ENCODE measurements at regions not wholly inside any gene's neighbourhood (a gene's known extent, or its start where the extent isn't known, plus 50 kb on each side); places are given as distances from the start of the nearest gene placed in this dataset.
"Not testable (repeated sequence)": the region's sequence is repeated elsewhere in the genome, so short reads cannot be mapped to it uniquely, and the experiment has no call there.

DNA sequence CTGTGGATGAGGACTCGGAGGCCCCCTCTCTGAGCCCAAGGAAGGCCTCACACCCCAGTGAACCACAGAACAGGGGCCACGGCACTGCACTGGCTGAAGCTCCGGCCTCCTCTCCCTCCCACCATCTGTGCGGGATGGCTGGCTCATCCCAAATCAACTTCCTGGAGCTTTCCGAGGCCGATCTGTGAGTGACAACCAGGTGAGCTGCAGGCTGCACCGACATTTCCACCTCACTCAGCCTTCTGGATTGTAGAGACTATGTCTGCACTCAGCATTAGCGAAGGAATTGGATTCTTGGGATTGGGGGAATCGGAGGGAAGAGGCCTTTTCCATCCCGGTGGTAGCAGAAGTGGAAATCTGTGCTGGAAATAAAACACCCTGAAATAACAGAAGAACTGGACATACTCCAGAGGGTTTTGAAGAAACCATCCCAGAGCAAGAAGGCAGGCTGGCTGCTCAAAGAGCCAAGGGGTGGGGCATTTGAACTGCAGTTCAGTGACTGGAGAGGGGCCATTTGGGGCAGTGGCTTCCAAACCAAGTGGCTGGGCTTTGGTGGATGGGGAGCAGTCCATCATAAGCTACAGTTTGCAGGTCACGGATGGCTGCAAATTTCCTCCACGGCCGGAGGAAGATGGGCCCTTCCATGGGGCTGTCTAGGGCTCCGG, 118.5 kb downstream of the NPIPB11 start:
- TF ChIP-seq, protein P1, sequence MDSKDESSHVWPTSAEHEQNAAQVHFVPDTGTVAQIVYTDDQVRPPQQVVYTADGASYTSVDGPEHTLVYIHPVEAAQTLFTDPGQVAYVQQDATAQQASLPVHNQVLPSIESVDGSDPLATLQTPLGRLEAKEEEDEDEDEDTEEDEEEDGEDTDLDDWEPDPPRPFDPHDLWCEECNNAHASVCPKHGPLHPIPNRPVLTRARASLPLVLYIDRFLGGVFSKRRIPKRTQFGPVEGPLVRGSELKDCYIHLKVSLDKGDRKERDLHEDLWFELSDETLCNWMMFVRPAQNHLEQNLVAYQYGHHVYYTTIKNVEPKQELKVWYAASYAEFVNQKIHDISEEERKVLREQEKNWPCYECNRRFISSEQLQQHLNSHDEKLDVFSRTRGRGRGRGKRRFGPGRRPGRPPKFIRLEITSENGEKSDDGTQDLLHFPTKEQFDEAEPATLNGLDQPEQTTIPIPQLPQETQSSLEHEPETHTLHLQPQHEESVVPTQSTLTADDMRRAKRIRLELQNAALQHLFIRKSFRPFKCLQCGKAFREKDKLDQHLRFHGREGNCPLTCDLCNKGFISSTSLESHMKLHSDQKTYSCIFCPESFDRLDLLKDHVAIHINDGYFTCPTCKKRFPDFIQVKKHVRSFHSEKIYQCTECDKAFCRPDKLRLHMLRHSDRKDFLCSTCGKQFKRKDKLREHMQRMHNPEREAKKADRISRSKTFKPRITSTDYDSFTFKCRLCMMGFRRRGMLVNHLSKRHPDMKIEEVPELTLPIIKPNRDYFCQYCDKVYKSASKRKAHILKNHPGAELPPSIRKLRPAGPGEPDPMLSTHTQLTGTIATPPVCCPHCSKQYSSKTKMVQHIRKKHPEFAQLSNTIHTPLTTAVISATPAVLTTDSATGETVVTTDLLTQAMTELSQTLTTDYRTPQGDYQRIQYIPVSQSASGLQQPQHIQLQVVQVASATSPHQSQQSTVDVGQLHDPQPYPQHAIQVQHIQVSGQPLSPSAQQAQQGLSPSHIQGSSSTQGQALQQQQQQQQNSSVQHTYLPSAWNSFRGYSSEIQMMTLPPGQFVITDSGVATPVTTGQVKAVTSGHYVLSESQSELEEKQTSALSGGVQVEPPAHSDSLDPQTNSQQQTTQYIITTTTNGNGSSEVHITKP (tag by site-specific recombination; IDR thresholded peaks at IDR 0.05), result not testable (repeated sequence)
- TF ChIP-seq ZNF416, ZBTB8A (tag by site-specific recombination; IDR thresholded peaks at IDR 0.05): not testable (repeated sequence)
- TF ChIP-seq, protein P2, sequence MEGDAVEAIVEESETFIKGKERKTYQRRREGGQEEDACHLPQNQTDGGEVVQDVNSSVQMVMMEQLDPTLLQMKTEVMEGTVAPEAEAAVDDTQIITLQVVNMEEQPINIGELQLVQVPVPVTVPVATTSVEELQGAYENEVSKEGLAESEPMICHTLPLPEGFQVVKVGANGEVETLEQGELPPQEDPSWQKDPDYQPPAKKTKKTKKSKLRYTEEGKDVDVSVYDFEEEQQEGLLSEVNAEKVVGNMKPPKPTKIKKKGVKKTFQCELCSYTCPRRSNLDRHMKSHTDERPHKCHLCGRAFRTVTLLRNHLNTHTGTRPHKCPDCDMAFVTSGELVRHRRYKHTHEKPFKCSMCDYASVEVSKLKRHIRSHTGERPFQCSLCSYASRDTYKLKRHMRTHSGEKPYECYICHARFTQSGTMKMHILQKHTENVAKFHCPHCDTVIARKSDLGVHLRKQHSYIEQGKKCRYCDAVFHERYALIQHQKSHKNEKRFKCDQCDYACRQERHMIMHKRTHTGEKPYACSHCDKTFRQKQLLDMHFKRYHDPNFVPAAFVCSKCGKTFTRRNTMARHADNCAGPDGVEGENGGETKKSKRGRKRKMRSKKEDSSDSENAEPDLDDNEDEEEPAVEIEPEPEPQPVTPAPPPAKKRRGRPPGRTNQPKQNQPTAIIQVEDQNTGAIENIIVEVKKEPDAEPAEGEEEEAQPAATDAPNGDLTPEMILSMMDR (tag by site-specific recombination; IDR thresholded peaks at IDR 0.05), result not testable (repeated sequence)
